OCI-LY3 (cell line): ENCODE measurements at regions not wholly inside any gene's neighbourhood (a gene's known extent, or its start where the extent isn't known, plus 50 kb on each side); places are given as distances from the start of the nearest gene placed in this dataset.

Source experiments
- H2AFZ ChIP-seq: fragments of 200-600, 300-600 bp; shearing (Covaris generic); 2 replicates; pipeline ENCODE4 v1.6.0; 2014; ENCODE audit warnings: antibody characterized with exemption, low read depth, low read length
- H3K27ac ChIP-seq: fragments of 200-600, 300-600 bp; sonication (generic); 2 replicates; pipeline ENCODE4 v1.5.1; 2014; ENCODE audit warnings: mild to moderate bottlenecking, low read length, moderate library complexity, mixed read lengths
- H3K27me3 ChIP-seq: fragments of 200-600, 300-600 bp; sonication (generic); 2 replicates; pipeline ENCODE4 v1.6.1; 2014; ENCODE audit warnings: low read depth, low read length, mixed read lengths
- H3K36me3 ChIP-seq: fragments of 200-600, 300-600 bp; sonication (generic); replicated peaks from 2 replicates; pipeline ENCODE3; 2014; ENCODE audit warnings: low read depth, low read length, mixed read lengths
- H3K4me1 ChIP-seq: fragments of 300-600, 200-600 bp; sonication (generic); 2 replicates; pipeline ENCODE4 v1.6.1; 2014; ENCODE audit warnings: low read length, mixed read lengths
- H3K4me2 ChIP-seq: fragments of 200-600, 300-600 bp; sonication (generic); 2 replicates; pipeline ENCODE4 v1.6.1; 2014; ENCODE audit warnings: low read length, mixed read lengths
- H3K4me3 ChIP-seq: fragments of 300-600, 200-600 bp; sonication (generic); 2 replicates; pipeline ENCODE4 v1.5.1; 2014; ENCODE audit warnings: antibody characterized with exemption, mild to moderate bottlenecking, low read length, moderate library complexity
- H3K79me2 ChIP-seq: fragments of 300-600, 200-600 bp; shearing (Covaris generic); 2 replicates; pipeline ENCODE4 v1.6.1; 2014; ENCODE audit warnings: mild to moderate bottlenecking, low read length, mixed read lengths
- H3K9ac ChIP-seq: fragments of 300-600, 200-600 bp; shearing (Covaris generic); 2 replicates; pipeline ENCODE4 v1.6.0; 2014; ENCODE audit warnings: mild to moderate bottlenecking, low read length, moderate library complexity
- H3K9me3 ChIP-seq: fragments of 200-600, 300-600 bp; shearing (Covaris generic); 2 replicates; pipeline ENCODE4 v1.6.1; 2014; ENCODE audit warnings: low read length, mixed read lengths; ENCODE audit not compliant: insufficient read depth
- H4K20me1 ChIP-seq: fragments of 200-600, 300-600 bp; sonication (generic); 2 replicates; pipeline ENCODE4 v1.6.1; 2016; ENCODE audit warnings: low read length, mixed read lengths; ENCODE audit not compliant: insufficient read depth
- EZH2phosphoT487 ChIP-seq: fragments of 200-600 bp; shearing (Covaris generic); IDR thresholded peaks from 2 replicates; pipeline ENCODE4 v1.6.1; 2018; ENCODE audit warnings: antibody characterized with exemption, mixed run types, low read depth
- TF ChIP-seq, protein P1 (sequence below): fragments of 200-600, 300-600 bp; sonication (generic); IDR thresholded peaks from 2 replicates; pipeline ENCODE4 v1.5.1; 2014; ENCODE audit warnings: antibody characterized with exemption, low read length, low read depth

- Histone ChIP-seq H2AFZ (no peak overlapping the region), H3K9ac (no peak overlapping the region), H3K4me3 (no peak overlapping the region), H3K27me3 (no peaks in the 10 kb centered on the region), H3K27ac (no peak overlapping the region), H3K36me3 (no peaks in the 10 kb centered on the region), H3K79me2 (no peaks in the 10 kb centered on the region), H3K4me1 (no peaks in the 10 kb centered on the region), H4K20me1 (no peaks in the 10 kb centered on the region), H3K4me2 (no peak overlapping the region), H3K9me3 (0 out of 2 replicates have a peak, but pooled peaks cover 2% of the 10 kb centered on the region)
- TF ChIP-seq EZH2phosphoT487: no peak
- TF ChIP-seq, protein P1, sequence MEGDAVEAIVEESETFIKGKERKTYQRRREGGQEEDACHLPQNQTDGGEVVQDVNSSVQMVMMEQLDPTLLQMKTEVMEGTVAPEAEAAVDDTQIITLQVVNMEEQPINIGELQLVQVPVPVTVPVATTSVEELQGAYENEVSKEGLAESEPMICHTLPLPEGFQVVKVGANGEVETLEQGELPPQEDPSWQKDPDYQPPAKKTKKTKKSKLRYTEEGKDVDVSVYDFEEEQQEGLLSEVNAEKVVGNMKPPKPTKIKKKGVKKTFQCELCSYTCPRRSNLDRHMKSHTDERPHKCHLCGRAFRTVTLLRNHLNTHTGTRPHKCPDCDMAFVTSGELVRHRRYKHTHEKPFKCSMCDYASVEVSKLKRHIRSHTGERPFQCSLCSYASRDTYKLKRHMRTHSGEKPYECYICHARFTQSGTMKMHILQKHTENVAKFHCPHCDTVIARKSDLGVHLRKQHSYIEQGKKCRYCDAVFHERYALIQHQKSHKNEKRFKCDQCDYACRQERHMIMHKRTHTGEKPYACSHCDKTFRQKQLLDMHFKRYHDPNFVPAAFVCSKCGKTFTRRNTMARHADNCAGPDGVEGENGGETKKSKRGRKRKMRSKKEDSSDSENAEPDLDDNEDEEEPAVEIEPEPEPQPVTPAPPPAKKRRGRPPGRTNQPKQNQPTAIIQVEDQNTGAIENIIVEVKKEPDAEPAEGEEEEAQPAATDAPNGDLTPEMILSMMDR: no peak
Measured at GRCh38 chr13:80881495-80881894, 540.6 kb upstream of the SPRY2 start.

DNA sequence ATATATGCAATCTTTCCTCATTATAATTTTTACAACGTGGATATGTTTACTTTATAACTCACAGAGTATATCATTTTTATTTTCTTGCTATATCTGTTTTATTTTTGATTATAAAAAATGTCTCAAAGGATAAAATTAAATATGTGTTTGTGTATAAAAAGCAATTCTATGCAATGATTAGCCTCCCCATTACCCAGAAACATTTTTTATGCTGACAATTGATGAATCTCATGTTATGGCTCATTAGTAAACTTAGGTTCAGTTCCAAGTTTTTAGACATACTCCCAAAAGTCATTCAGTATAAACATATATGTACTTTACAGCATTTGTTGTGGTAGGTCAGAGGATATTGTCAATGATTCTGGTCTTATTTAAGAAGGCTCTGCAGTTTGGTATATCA lies 540.1 kb upstream of the SPRY2 start:
- no peak overlapping the region for H2AFZ ChIP-seq
- 0 out of 2 replicates have a peak, but pooled peaks cover 2% of the 10 kb centered on the region for H3K9me3 ChIP-seq
- H3K79me2 ChIP-seq: no peaks in the 10 kb centered on the region
- no peaks in the 10 kb centered on the region for H3K27me3 ChIP-seq
- no peak overlapping the region for H3K4me2 ChIP-seq
- no peaks in the 10 kb centered on the region for H3K4me1 ChIP-seq
- no peaks in the 10 kb centered on the region for H3K36me3 ChIP-seq
- no peak overlapping the region for H3K4me3 ChIP-seq
- no peak overlapping the region for H3K9ac ChIP-seq
- no peak for TF ChIP-seq EZH2phosphoT487
- TF ChIP-seq, protein P1: no peak
- no peak overlapping the region for H3K27ac ChIP-seq
- no peaks in the 10 kb centered on the region for H4K20me1 ChIP-seq

- Histone ChIP-seq H3K9ac (no peak overlapping the region), H2AFZ (no peak overlapping the region), H3K4me3 (no peak overlapping the region), H3K36me3 (no peaks in the 10 kb centered on the region), H3K4me1 (peaks cover 8% of the 10 kb centered on the region), H3K27me3 (no peaks in the 10 kb centered on the region), H3K4me2 (no peak overlapping the region), H3K79me2 (no peaks in the 10 kb centered on the region), H4K20me1 (no peaks in the 10 kb centered on the region), H3K27ac (no peak overlapping the region), H3K9me3 (no peaks in the 10 kb centered on the region)
- no peak for TF ChIP-seq EZH2phosphoT487
- TF ChIP-seq, protein P1: no peak
Measured at GRCh38 chr13:80877944-80878241, 537.0 kb upstream of the SPRY2 start.

GRCh38 chr13:80877209-80877943 lies 536.5 kb upstream of the SPRY2 start:
- Histone ChIP-seq H3K27me3 (no peaks in the 10 kb centered on the region), H2AFZ (no peak overlapping the region), H3K36me3 (no peaks in the 10 kb centered on the region), H3K4me1 (peaks cover 8% of the 10 kb centered on the region), H4K20me1 (no peaks in the 10 kb centered on the region), H3K4me3 (no peak overlapping the region), H3K4me2 (no peak overlapping the region), H3K27ac (no peak overlapping the region), H3K79me2 (no peaks in the 10 kb centered on the region), H3K9me3 (no peaks in the 10 kb centered on the region), H3K9ac (no peak overlapping the region)
- TF ChIP-seq, protein P1: no peak
- TF ChIP-seq EZH2phosphoT487: no peak
